ENCODE measurements at regions not wholly inside any gene's neighbourhood (a gene's known extent, or its start where the extent isn't known, plus 50 kb on each side); places are given as distances from the start of the nearest gene placed in this dataset.

DNA sequence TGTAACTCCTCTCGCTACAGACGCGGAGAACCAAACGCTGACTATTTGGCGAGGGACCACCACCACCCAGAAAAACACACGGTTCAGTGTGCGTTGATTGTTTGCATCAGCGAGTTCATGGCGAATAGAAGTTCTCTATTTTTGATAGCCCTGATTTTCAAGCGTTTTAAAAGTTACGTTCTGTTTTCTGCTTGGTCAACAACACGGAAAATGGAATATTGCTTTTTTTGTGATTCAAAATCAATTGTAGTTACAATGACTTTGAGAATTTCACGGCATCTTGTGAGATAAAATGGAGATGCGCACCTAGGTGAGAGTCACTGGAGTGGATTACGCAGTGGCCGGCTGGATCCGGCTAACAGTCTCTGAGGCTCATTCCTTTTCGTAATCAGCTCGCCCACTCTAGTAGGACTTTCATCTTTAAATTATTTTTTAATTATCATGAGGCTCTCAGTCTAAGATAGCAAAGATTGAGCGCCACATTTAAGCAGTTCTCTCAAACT, 54.8 kb downstream of the CCDC54 start:
- Histone ChIP-seq H3K27me3 (replicated peaks in 2 of 5; ENCODE audit: control insufficient read depth in 4 of 5, insufficient read depth in 5 of 5, low read length in 4 of 5) (no peaks in the 10 kb centered on the region), H3K9me3 (ENCODE audit: control extremely low read depth in 1 of 5, control insufficient read depth in 4 of 5, insufficient read depth in 2 of 5, low read depth in 1 of 5, low read length in 4 of 5) (no peaks in the 10 kb centered on the region), H3K36me3 (ENCODE audit: control insufficient read depth in 4 of 4, insufficient read depth in 4 of 4, low read length in 3 of 4) (no peaks in the 10 kb centered on the region), H3K4me3 (ENCODE audit: control insufficient read depth in 1 of 7, extremely low read depth in 1 of 7, insufficient read depth in 4 of 7, low read depth in 2 of 7, low read length in 6 of 7) (peak overlapping the region; percentile 40 to 95 (median 82)), H3K4me1 (ENCODE audit: control extremely low read depth in 1 of 4, control insufficient read depth in 4 of 4, insufficient read depth in 4 of 4, low read length in 3 of 4) (peaks cover 8 to 28% (median 20%) of the 10 kb centered on the region in 4 experiments), H3K27ac (ENCODE audit: insufficient read depth in 1 of 2, low read depth in 1 of 2, low read length in 2 of 2, poor library complexity in 1 of 2, severe bottlenecking in 2 of 2) (no peak overlapping the region)
- WGBS (ENCODE audit: insufficient coverage), result 0% methylated on average over 12 of the region's 20 CpGs
- peak in 1 of 3 donors; percentile 28 for DNase-seq
- CTCF ChIA-PET, result interaction anchor here (2.9 to 6.0 kb wide), 2 partner anchors 158 to 196 kb away, joined by 9 to 82 read pairs; no protein-coding TSS in a partner anchor
- POLR2A ChIA-PET, result interaction anchor here (1.3 kb wide), 1 partner anchor 92 kb away, joined by 3 read pairs; no protein-coding TSS in a partner anchor

DNA sequence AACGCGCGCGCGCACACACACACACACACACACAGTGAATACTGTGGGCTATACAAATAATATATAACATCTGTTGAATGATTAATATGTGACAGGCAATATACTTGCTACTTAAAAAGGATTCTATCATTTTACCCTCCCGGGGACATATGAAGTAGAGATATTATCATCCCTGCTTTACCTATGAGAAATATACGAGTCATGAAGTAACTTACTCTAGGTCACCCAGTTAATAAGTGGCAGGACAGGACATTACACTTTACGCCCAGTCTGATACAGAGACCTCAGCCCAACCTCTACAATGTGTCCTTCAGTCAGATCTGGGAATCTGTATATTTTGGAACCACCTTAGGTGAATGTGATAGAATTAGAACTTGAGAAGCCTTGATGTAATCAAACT, 55.4 kb downstream of the CCDC54 start:
- Histone ChIP-seq H3K9me3 (ENCODE audit: control extremely low read depth in 1 of 5, control insufficient read depth in 4 of 5, insufficient read depth in 2 of 5, low read depth in 1 of 5, low read length in 4 of 5) (no peaks in the 10 kb centered on the region), H3K4me1 (ENCODE audit: control extremely low read depth in 1 of 4, control insufficient read depth in 4 of 4, insufficient read depth in 4 of 4, low read length in 3 of 4) (peaks cover 8 to 28% (median 20%) of the 10 kb centered on the region in 4 experiments), H3K36me3 (ENCODE audit: control insufficient read depth in 4 of 4, insufficient read depth in 4 of 4, low read length in 3 of 4) (no peaks in the 10 kb centered on the region), H3K27me3 (replicated peaks in 2 of 5; ENCODE audit: control insufficient read depth in 4 of 5, insufficient read depth in 5 of 5, low read length in 4 of 5) (no peaks in the 10 kb centered on the region), H3K27ac (ENCODE audit: insufficient read depth in 1 of 2, low read depth in 1 of 2, low read length in 2 of 2, poor library complexity in 1 of 2, severe bottlenecking in 2 of 2) (no peak overlapping the region), H3K4me3 (ENCODE audit: control insufficient read depth in 1 of 7, extremely low read depth in 1 of 7, insufficient read depth in 4 of 7, low read depth in 2 of 7, low read length in 6 of 7) (peak overlapping the region in 4 of 7 experiments; percentile 80 to 95 (median 86))
- WGBS (ENCODE audit: insufficient coverage), result 100% methylated on average over 2 of the region's 8 CpGs
- POLR2A ChIA-PET, result no interaction called here
- DNase-seq, result peak in 2 of 3 donors; percentile 14 to 45
- CTCF ChIA-PET, result interaction anchor here (2.9 kb wide), 1 partner anchor 197 kb away, joined by 9 read pairs; no protein-coding TSS in a partner anchor

DNA sequence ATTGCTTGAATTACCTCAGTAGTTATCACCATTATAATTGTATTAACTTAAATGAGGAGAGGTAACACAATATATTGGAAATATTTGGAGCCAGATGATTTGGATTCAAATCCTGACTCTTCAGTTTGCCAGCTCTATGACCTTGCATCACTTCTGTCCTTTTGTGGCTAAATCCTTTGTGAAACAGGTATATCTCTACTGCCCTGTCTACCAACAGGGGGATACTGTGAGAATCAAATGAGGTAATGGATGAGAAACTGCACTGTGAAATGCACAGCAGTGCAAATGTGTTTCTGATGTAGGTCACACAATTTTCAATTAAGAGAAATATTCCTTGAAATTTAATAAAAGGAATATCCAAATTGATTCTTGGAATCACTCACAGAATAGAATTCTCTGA, 58.8 kb downstream of the CCDC54 start:
- no peaks in the 10 kb centered on the region for H3K9me3 ChIP-seq (ENCODE audit: control extremely low read depth in 1 of 5, control insufficient read depth in 4 of 5, insufficient read depth in 2 of 5, low read depth in 1 of 5, low read length in 4 of 5)
- DNase-seq, result no peak
- peaks cover 3 to 15% (median 9%) of the 10 kb centered on the region in 4 experiments for H3K4me1 ChIP-seq (ENCODE audit: control extremely low read depth in 1 of 4, control insufficient read depth in 4 of 4, insufficient read depth in 4 of 4, low read length in 3 of 4)
- ChIA-PET POLR2A (no interaction called here), CTCF (interaction anchor here (1.5 kb wide), 1 partner anchor 164 kb away, joined by 3 read pairs; no protein-coding TSS in a partner anchor)
- no peak overlapping the region for H3K4me3 ChIP-seq (ENCODE audit: control insufficient read depth in 1 of 7, extremely low read depth in 1 of 7, insufficient read depth in 4 of 7, low read depth in 2 of 7, low read length in 6 of 7)
- H3K27me3 ChIP-seq (replicated peaks in 2 of 5; ENCODE audit: control insufficient read depth in 4 of 5, insufficient read depth in 5 of 5, low read length in 4 of 5), result no peaks in the 10 kb centered on the region
- no peak overlapping the region for H3K27ac ChIP-seq (ENCODE audit: insufficient read depth in 1 of 2, low read depth in 1 of 2, low read length in 2 of 2, poor library complexity in 1 of 2, severe bottlenecking in 2 of 2)
- no peaks in the 10 kb centered on the region for H3K36me3 ChIP-seq (ENCODE audit: control insufficient read depth in 4 of 4, insufficient read depth in 4 of 4, low read length in 3 of 4)

DNA sequence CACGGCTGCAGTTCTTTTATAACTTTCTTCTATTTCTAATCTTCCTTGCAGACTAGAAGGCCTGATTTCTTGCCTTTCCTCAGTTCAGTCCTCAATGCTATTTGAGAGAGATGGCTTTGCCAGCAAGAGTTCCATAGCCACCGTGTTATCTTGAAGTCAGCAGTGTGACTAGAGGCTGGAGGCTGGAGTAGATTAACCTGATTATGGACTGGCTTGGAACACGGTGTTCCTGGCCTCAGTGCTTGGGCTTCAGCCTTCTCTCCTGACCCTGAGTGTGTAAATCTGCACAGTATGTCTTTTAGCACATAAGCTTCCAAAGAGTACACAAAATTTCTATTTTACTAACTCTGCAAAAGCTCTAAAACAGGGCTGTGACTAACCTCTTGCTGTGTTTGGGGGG, 61.4 kb downstream of the CCDC54 start:
- CTCF ChIA-PET, result no interaction called here
- POLR2A ChIA-PET, result no interaction called here

DNA sequence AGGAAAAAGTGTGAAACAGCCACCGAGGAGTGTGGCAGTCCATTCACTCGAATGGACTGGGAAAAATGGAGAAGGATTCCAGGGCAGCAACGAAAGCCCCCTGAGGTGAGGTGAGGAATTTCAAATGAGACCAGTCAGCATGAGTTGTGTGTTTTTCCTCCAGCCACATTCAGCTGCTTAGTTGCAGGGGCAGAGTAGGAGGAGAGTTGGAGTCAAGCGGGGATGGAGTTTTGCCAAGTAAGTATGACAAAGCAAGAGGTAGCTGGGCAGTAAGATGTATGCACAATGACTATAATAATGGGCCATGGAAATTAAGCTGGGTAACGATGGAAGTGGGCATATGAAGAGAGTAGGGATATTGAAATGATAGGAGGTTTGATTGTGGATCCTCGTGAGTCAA, 64.4 kb downstream of the CCDC54 start:
- no peaks in the 10 kb centered on the region for H3K4me1 ChIP-seq (ENCODE audit: control extremely low read depth in 1 of 4, control insufficient read depth in 4 of 4, insufficient read depth in 4 of 4, low read length in 3 of 4)
- H3K36me3 ChIP-seq (ENCODE audit: control insufficient read depth in 4 of 4, insufficient read depth in 4 of 4, low read length in 3 of 4), result no peaks in the 10 kb centered on the region
- peak in 2 of 3 donors; percentile 12 to 22 for DNase-seq
- CTCF ChIA-PET, result no interaction called here
- POLR2A ChIA-PET, result no interaction called here
- no peak overlapping the region for H3K4me3 ChIP-seq (ENCODE audit: control insufficient read depth in 1 of 7, extremely low read depth in 1 of 7, insufficient read depth in 4 of 7, low read depth in 2 of 7, low read length in 6 of 7)
- H3K27ac ChIP-seq (ENCODE audit: insufficient read depth in 1 of 2, low read depth in 1 of 2, low read length in 2 of 2, poor library complexity in 1 of 2, severe bottlenecking in 2 of 2), result no peak overlapping the region
- H3K27me3 ChIP-seq (replicated peaks in 2 of 5; ENCODE audit: control insufficient read depth in 4 of 5, insufficient read depth in 5 of 5, low read length in 4 of 5), result no peaks in the 10 kb centered on the region
- 100% methylated on average over 6 of the region's 6 CpGs for WGBS (ENCODE audit: insufficient coverage)
- peaks cover 0 to 6% (median 0%) of the 10 kb centered on the region in 5 experiments for H3K9me3 ChIP-seq (ENCODE audit: control extremely low read depth in 1 of 5, control insufficient read depth in 4 of 5, insufficient read depth in 2 of 5, low read depth in 1 of 5, low read length in 4 of 5)

More for the DNA sequence above, 61.4 kb downstream of the CCDC54 start:
- DNase-seq, result no peak
- 94% methylated on average over 2 of the region's 3 CpGs for WGBS (ENCODE audit: insufficient coverage)
- Histone ChIP-seq H3K27me3 (replicated peaks in 2 of 5; ENCODE audit: control insufficient read depth in 4 of 5, insufficient read depth in 5 of 5, low read length in 4 of 5) (no peaks in the 10 kb centered on the region), H3K4me1 (ENCODE audit: control extremely low read depth in 1 of 4, control insufficient read depth in 4 of 4, insufficient read depth in 4 of 4, low read length in 3 of 4) (no peaks in the 10 kb centered on the region), H3K27ac (ENCODE audit: insufficient read depth in 1 of 2, low read depth in 1 of 2, low read length in 2 of 2, poor library complexity in 1 of 2, severe bottlenecking in 2 of 2) (no peak overlapping the region), H3K4me3 (ENCODE audit: control insufficient read depth in 1 of 7, extremely low read depth in 1 of 7, insufficient read depth in 4 of 7, low read depth in 2 of 7, low read length in 6 of 7) (no peak overlapping the region), H3K36me3 (ENCODE audit: control insufficient read depth in 4 of 4, insufficient read depth in 4 of 4, low read length in 3 of 4) (no peaks in the 10 kb centered on the region), H3K9me3 (ENCODE audit: control extremely low read depth in 1 of 5, control insufficient read depth in 4 of 5, insufficient read depth in 2 of 5, low read depth in 1 of 5, low read length in 4 of 5) (peaks cover 0 to 6% (median 0%) of the 10 kb centered on the region in 5 experiments)

DNA sequence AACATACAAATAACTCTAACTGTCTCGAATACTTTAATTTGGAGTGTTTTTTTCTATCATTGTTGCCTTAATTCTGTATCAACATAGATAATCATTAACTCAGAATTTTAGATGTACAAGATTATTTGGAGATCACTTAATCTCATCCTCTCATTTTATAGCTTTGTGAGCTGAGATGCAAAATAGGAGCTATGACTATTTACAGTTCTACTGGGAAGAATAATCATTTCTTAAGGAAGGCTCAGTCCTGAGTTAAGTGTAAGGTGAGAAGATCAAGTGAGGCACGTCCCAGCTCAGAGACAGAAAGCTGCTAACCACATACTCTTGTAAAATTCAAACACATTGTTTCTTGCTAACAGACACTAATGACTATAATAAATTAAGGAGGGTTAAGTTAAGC, 66.2 kb downstream of the CCDC54 start:
- Histone ChIP-seq H3K4me3 (ENCODE audit: control insufficient read depth in 1 of 7, extremely low read depth in 1 of 7, insufficient read depth in 4 of 7, low read depth in 2 of 7, low read length in 6 of 7) (no peak overlapping the region), H3K27me3 (replicated peaks in 2 of 5; ENCODE audit: control insufficient read depth in 4 of 5, insufficient read depth in 5 of 5, low read length in 4 of 5) (no peaks in the 10 kb centered on the region), H3K4me1 (ENCODE audit: control extremely low read depth in 1 of 4, control insufficient read depth in 4 of 4, insufficient read depth in 4 of 4, low read length in 3 of 4) (no peaks in the 10 kb centered on the region), H3K27ac (ENCODE audit: insufficient read depth in 1 of 2, low read depth in 1 of 2, low read length in 2 of 2, poor library complexity in 1 of 2, severe bottlenecking in 2 of 2) (no peak overlapping the region), H3K36me3 (ENCODE audit: control insufficient read depth in 4 of 4, insufficient read depth in 4 of 4, low read length in 3 of 4) (no peaks in the 10 kb centered on the region), H3K9me3 (ENCODE audit: control extremely low read depth in 1 of 5, control insufficient read depth in 4 of 5, insufficient read depth in 2 of 5, low read depth in 1 of 5, low read length in 4 of 5) (peaks cover 0 to 6% (median 0%) of the 10 kb centered on the region in 5 experiments)
- CTCF ChIA-PET, result interaction anchor here (1.3 kb wide), 1 partner anchor 9 kb away, joined by 6 read pairs; no protein-coding TSS in a partner anchor
- no peak for DNase-seq
- POLR2A ChIA-PET, result no interaction called here
- no CpG with 5 or more reads among the region's 2 CpGs for WGBS (ENCODE audit: insufficient coverage)

DNA sequence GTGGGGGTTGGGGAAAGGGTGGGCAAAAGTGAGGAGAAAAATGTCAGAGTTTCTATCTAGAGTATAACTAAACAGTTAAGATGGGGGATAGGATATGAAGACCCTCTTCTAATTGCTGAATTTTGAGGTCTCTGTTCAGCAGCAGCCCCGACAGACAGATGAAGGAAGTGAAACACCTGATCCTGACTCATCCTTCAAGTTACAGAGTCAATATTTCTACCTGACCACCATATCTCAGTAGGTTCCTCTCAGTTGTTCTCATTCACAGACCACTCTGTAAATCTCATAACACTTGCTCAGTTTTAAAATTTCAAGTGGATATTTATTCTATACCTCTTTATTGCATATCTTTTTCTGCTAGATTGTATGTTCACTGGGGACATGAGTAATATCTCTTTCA, 69.5 kb downstream of the CCDC54 start:
- H3K9me3 ChIP-seq (ENCODE audit: control extremely low read depth in 1 of 5, control insufficient read depth in 4 of 5, insufficient read depth in 2 of 5, low read depth in 1 of 5, low read length in 4 of 5), result peaks cover 0 to 3% (median 0%) of the 10 kb centered on the region in 5 experiments
- WGBS (ENCODE audit: insufficient coverage), result 100% methylated on average over 1 of the region's 1 CpG
- no peaks in the 10 kb centered on the region for H3K36me3 ChIP-seq (ENCODE audit: control insufficient read depth in 4 of 4, insufficient read depth in 4 of 4, low read length in 3 of 4)
- H3K27ac ChIP-seq (ENCODE audit: insufficient read depth in 1 of 2, low read depth in 1 of 2, low read length in 2 of 2, poor library complexity in 1 of 2, severe bottlenecking in 2 of 2), result no peak overlapping the region
- ChIA-PET CTCF (no interaction called here), POLR2A (no interaction called here)
- H3K4me3 ChIP-seq (ENCODE audit: control insufficient read depth in 1 of 7, extremely low read depth in 1 of 7, insufficient read depth in 4 of 7, low read depth in 2 of 7, low read length in 6 of 7), result no peak overlapping the region
- DNase-seq, result no peak
- no peaks in the 10 kb centered on the region for H3K27me3 ChIP-seq (replicated peaks in 2 of 5; ENCODE audit: control insufficient read depth in 4 of 5, insufficient read depth in 5 of 5, low read length in 4 of 5)
- no peaks in the 10 kb centered on the region for H3K4me1 ChIP-seq (ENCODE audit: control extremely low read depth in 1 of 4, control insufficient read depth in 4 of 4, insufficient read depth in 4 of 4, low read length in 3 of 4)

Data from common myeloid progenitor, CD34-positive (primary cell).